ENCODE measurements at regions not wholly inside any gene's neighbourhood (a gene's known extent, or its start where the extent isn't known, plus 50 kb on each side); places are given as distances from the start of the nearest gene placed in this dataset.

GRCh38 chrX:14377427-14377826 is 151.9 kb upstream of the GLRA2 start:
- DNase-seq (ENCODE audit: low read depth in 1 of 2, low spot score in 1 of 2) = no peak
- in situ Hi-C loops (cut with HindIII; ENCODE audit: low pct_unique_long_range_greater_than_20kb, low sequenced_read_pairs) = no loop called here

DNA sequence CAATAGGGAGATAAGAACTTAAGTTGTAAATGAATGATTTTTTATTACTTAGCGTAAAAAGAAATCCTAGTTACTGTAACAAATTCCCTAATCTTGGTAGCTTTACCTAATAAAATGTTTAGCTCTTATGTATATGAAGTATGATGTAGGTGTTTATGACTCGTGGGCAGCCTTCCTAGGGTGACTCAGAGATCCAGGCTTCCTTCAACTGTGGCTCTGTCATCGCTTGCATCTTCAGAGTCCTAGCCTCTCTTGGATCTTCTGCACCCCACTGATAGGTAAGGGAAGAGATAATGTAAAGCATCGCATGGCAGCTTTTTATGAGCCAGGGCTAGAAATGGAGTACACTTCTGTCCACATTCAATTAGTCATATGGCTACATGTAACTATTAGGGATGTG is 165.6 kb upstream of the GLRA2 start:
- DNase-seq (ENCODE audit: low read depth in 1 of 2, low spot score in 1 of 2) = no peak
- no peak for TF ChIP-seq JUND (IDR thresholded peaks at IDR 0.05; ENCODE audit: low read depth)
- in situ Hi-C loops (cut with HindIII; ENCODE audit: low pct_unique_long_range_greater_than_20kb, low sequenced_read_pairs) = no loop called here

More at GRCh38 chrX:14377427-14377826, 151.9 kb upstream of the GLRA2 start:
- no peak for TF ChIP-seq JUND (IDR thresholded peaks at IDR 0.05; ENCODE audit: low read depth)

DNA sequence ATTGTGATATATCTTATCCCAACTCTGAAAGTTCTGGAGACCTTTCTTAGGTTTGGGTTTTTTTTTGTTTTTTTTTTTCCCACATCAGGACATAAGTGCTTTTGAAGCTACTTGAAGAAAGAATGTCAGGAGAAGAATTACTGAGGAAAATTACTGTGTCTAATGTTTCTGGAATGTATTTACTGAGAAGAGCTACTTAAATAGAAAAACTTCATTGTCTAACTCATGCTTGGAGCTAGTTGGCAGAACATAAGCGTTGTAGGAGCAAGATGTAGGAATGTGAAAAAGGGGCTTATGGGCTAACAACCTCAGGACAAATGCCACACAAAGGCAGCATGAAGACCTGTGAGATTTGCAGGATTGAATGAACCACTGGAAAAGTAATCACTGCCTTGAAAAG is 166.6 kb upstream of the GLRA2 start:
- no peak for TF ChIP-seq JUND (IDR thresholded peaks at IDR 0.05; ENCODE audit: low read depth)
- in situ Hi-C loops (cut with HindIII; ENCODE audit: low pct_unique_long_range_greater_than_20kb, low sequenced_read_pairs) = no loop called here
- no peak for DNase-seq (ENCODE audit: low read depth in 1 of 2, low spot score in 1 of 2)

DNA sequence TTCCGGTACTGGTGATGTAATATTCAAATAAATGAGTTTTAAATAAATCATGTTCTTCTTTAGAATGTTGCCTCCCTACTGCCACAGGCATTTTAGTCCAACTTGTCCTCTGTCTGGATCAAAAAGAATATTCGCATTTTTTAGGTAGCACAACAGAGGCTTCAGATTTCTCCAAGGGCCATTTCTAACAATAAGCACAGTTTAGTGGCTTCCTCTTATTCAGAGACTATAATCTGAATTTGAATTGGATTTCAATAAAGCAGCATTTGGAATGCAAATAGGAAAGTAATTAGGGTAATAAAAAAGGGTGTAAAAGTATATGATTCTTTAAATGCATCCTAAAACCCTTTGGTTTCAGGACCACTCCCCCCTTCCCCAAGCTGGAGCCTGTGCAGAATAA is 167.9 kb upstream of the GLRA2 start:
- DNase-seq (ENCODE audit: low read depth in 1 of 2, low spot score in 1 of 2) = no peak
- in situ Hi-C loops (cut with HindIII; ENCODE audit: low pct_unique_long_range_greater_than_20kb, low sequenced_read_pairs) = no loop called here
- no peak for TF ChIP-seq JUND (IDR thresholded peaks at IDR 0.05; ENCODE audit: low read depth)

DNA sequence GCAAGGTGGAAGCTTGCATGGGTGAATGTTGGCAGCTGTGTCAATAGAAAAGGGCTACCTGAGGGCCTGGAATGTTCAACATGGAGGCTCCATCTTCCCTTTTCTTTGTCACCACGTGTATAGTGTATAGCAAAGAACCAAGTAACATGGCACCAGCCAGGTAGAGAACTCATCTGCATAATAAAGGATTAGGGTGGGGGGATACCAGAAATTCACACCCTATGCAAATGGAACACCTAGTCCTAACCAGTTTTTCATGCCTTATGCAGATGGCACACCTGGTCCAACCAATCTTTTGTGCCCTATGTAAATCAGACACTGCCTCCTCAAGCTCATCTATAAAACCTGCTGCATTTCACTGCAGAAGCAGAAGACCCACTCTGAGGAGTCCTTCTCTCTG is 169.6 kb upstream of the GLRA2 start:
- TF ChIP-seq JUND (IDR thresholded peaks at IDR 0.05; ENCODE audit: low read depth) = no peak
- in situ Hi-C loops (cut with HindIII; ENCODE audit: low pct_unique_long_range_greater_than_20kb, low sequenced_read_pairs) = no loop called here

DNA sequence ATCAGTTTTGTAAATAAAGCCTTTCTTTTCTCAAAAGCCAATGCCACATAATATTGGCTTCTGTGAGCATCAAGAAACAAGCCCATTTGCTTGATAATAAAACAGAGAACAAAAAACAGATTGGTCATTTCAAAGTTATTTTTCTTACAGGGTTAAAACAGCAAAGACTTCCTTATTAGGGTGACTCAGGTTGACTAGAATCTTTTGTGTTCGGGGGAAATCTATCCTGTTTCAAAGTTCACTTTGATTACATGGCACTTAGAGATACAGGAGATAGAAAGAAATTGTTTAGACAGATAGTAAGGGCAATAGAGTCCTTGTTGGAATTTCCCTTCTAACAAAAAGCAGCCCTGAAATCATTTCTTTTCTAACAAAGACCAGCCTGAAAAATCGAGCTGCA is 170.0 kb upstream of the GLRA2 start:
- DNase-seq (ENCODE audit: low read depth in 1 of 2, low spot score in 1 of 2) = no peak

More for the DNA sequence above, 169.6 kb upstream of the GLRA2 start:
- peak in 1 of 2 experiments; percentile 2 for DNase-seq (ENCODE audit: low read depth in 1 of 2, low spot score in 1 of 2)

GRCh38 chrX:14357314-14357713 is 172.0 kb upstream of the GLRA2 start:
- TF ChIP-seq JUND (IDR thresholded peaks at IDR 0.05; ENCODE audit: low read depth) = no peak
- in situ Hi-C loops (cut with HindIII; ENCODE audit: low pct_unique_long_range_greater_than_20kb, low sequenced_read_pairs) = no loop called here
- no peak for DNase-seq (ENCODE audit: low read depth in 1 of 2, low spot score in 1 of 2)

More for the DNA sequence above, 170.0 kb upstream of the GLRA2 start:
- no peak for TF ChIP-seq JUND (IDR thresholded peaks at IDR 0.05; ENCODE audit: low read depth)
- in situ Hi-C loops (cut with HindIII; ENCODE audit: low pct_unique_long_range_greater_than_20kb, low sequenced_read_pairs) = no loop called here

DNA sequence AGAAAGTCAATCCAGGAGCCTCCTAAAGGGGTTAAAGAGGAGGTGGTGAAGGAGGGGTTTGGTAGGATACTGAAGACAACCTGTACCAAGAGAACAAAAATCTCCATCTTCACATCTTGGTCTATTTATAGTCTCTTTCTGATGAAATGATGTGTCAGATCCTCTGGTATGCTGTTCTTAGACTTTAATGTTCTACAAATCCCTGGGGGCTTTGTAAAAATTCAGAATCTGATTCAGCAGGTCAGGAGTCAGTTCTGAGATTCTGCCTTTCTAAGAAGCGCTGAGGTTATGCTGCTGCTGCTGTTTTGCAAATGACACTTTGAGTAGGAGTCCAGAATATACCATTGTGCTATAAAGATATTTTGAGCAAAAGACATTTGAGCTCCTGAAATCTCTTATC is 172.9 kb upstream of the GLRA2 start:
- DNase-seq (ENCODE audit: low read depth in 1 of 2, low spot score in 1 of 2) = no peak
- in situ Hi-C loops (cut with HindIII; ENCODE audit: low pct_unique_long_range_greater_than_20kb, low sequenced_read_pairs) = no loop called here
- no peak for TF ChIP-seq JUND (IDR thresholded peaks at IDR 0.05; ENCODE audit: low read depth)

- in situ Hi-C loops (cut with HindIII; ENCODE audit: low pct_unique_long_range_greater_than_20kb, low sequenced_read_pairs) = no loop called here
- DNase-seq (ENCODE audit: low read depth in 1 of 2, low spot score in 1 of 2) = no peak
- TF ChIP-seq JUND (IDR thresholded peaks at IDR 0.05; ENCODE audit: low read depth) = no peak
Measured at GRCh38 chrX:14355556-14355955, 173.8 kb upstream of the GLRA2 start.

- DNase-seq (ENCODE audit: low read depth in 1 of 2, low spot score in 1 of 2) = no peak
- in situ Hi-C loops (cut with HindIII; ENCODE audit: low pct_unique_long_range_greater_than_20kb, low sequenced_read_pairs) = no loop called here
Measured at GRCh38 chrX:14354521-14354920, 174.8 kb upstream of the GLRA2 start.

GRCh38 chrX:14352511-14352910 is 176.8 kb upstream of the GLRA2 start:
- TF ChIP-seq JUND (IDR thresholded peaks at IDR 0.05; ENCODE audit: low read depth) = no peak
- in situ Hi-C loops (cut with HindIII; ENCODE audit: low pct_unique_long_range_greater_than_20kb, low sequenced_read_pairs) = no loop called here
- DNase-seq (ENCODE audit: low read depth in 1 of 2, low spot score in 1 of 2) = no peak

More at GRCh38 chrX:14354521-14354920, 174.8 kb upstream of the GLRA2 start:
- no peak for TF ChIP-seq JUND (IDR thresholded peaks at IDR 0.05; ENCODE audit: low read depth)

DNA sequence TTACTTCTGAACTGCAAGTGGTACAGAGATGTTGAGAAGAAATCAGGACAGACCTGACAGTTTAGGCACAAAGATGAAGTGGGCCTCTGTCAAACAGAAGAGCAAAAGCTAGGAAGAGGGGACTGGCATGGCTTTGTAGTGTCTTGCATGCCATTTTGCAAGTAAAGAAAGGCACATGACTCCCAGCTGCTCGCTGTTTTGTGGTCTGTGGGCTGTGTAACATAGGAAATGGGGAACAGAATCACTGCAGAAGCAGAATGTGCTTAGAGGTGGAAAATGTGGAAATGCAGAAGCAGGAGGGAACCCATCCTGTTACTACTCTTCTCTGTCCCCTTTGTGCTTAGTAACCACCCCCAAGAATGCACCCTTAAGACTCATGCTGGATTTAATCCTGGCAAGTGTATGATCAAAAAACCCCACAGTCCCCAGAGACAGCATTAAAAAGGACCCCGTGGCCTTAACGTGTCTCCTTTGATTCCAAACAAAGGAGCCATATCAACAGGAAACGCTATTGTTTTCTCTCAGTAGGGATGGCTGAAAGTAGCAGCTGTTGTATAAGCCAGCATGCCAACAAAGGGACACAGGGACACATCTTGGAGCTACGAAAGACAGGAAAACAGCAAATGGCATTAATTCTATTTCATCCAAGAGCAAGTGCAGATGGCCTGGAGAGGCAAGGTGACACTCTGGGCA is 177.6 kb upstream of the GLRA2 start:
- no peak for TF ChIP-seq JUND (IDR thresholded peaks at IDR 0.05; ENCODE audit: low read depth)
- in situ Hi-C loops (cut with HindIII; ENCODE audit: low pct_unique_long_range_greater_than_20kb, low sequenced_read_pairs) = no loop called here
- DNase-seq (ENCODE audit: low read depth in 1 of 2, low spot score in 1 of 2) = no peak

DNA sequence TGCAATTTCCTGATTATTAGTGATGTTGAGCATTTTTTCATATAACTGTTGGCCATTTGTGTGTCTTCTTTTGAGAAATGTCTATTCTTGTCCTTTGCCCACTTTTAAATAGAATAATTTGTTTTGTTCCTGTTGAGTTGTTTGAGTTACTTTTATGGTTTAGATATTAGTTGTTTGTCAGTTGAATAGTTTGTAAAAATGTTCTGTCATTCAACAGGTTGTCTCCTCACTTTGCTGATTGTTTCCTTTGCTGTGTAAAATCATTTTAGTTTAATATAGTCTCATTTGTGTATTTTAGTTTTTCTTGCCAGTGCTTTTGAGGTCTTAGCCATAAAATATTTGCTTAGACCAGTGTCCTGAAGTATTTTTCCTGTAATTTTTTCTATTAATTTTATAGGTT is 181.8 kb upstream of the GLRA2 start:
- in situ Hi-C loops (cut with HindIII; ENCODE audit: low pct_unique_long_range_greater_than_20kb, low sequenced_read_pairs) = no loop called here
- TF ChIP-seq JUND (IDR thresholded peaks at IDR 0.05; ENCODE audit: low read depth) = no peak
- no peak for DNase-seq (ENCODE audit: low read depth in 1 of 2, low spot score in 1 of 2)
